Ishikawa (cell line): ENCODE measurements at regions not wholly inside any gene's neighbourhood (a gene's known extent, or its start where the extent isn't known, plus 50 kb on each side); places are given as distances from the start of the nearest gene placed in this dataset.

ENCODE experiments used
- REST ChIP-seq: IDR thresholded peaks from 2 replicates; pipeline ENCODE4 v1.6.1; 2012; ENCODE audit warnings: low read depth, mild to moderate bottlenecking
- TCF12 ChIP-seq: IDR thresholded peaks from 2 replicates; pipeline ENCODE4 v1.6.1; 2012; ENCODE audit warnings: low read depth

- TF ChIP-seq TCF12 = no peak
- TF ChIP-seq REST = no peak
Measured at GRCh38 chr15:31494786-31495185, 168.2 kb downstream of the KLF13 start.
